Ovary (tissue), 7 donors: ENCODE measurements at regions not wholly inside any gene's neighbourhood (a gene's known extent, or its start where the extent isn't known, plus 50 kb on each side); places are given as distances from the start of the nearest gene placed in this dataset.

Experiments used
- DNase-seq, 5 donors: peaks; one replicate each; pipeline ENCODE4 v3.0.0-alpha.2; 2019 to 2020
- H3K27ac ChIP-seq, 2 donors: fragments of 200-600 bp; one replicate each; pipeline versions ENCODE4 v1.5.1 to v1.8.0; 2019 to 2022
- H3K27me3 ChIP-seq: fragments of 200-600 bp; one replicate; pipeline ENCODE4 v1.8.0; 2022
- H3K36me3 ChIP-seq: fragments of 200-600 bp; sonication (generic); one replicate; pipeline ENCODE4 v1.5.1; 2019
- H3K4me1 ChIP-seq: one replicate; pipeline ENCODE4 v1.8.1; 2013; ENCODE audit warnings: mild to moderate bottlenecking, moderate library complexity; ENCODE audit not compliant: insufficient read depth
- H3K4me3 ChIP-seq: fragments of 200-600 bp; sonication (generic); one replicate; pipeline ENCODE4 v1.5.1; 2017
- H3K9me3 ChIP-seq, 2 donors: fragments of 200-600 bp in 1 of 2; sonication (generic) in 1 of 2; one replicate each; pipeline versions ENCODE4 v1.5.1 to v1.8.1; 2013 to 2019; ENCODE audit warnings: mild to moderate bottlenecking in 1 of 2, moderate library complexity in 1 of 2
- EP300 ChIP-seq: sonication (generic); formaldehyde crosslinking; IDR thresholded peaks from one replicate; pipeline ENCODE4 v1.6.1; 2017; ENCODE audit warnings: antibody characterized with exemption
- POLR2A ChIP-seq: fragments of 450-650 bp; IDR thresholded peaks from one replicate; pipeline ENCODE4 v1.6.1; 2017; ENCODE audit warnings: antibody characterized with exemption, mild to moderate bottlenecking, moderate library complexity
- WGBS, 3 donors: extraction: QIAGEN DNeasy Blood & Tissue Kit in 1 of 3; methylation state at CpG; one replicate each; pipeline versions ENCODE4 v1.1.5 to v1.1.7; 2013 to 2017; 5-methylcytosine and 5-hydroxymethylcytosine counted together
- intact Hi-C, 4 donors: fragments of 100-400 bp; cut with DNase I; formaldehyde crosslinking; loops; one replicate each; pipeline versions ENCODE4 v1.11.0 to v1.15.1; 2022 to 2023
- TF ChIP-seq, protein P1 (sequence below), 3 donors: fragments of 450-650 bp in 2 of 3; fragments of 200-600 bp in 1 of 3; IDR thresholded peaks; one replicate each; pipeline versions ENCODE4 v1.5.1 to v1.8.0; 2016 to 2022; ENCODE audit warnings: antibody characterized with exemption in 3 of 3, mild to moderate bottlenecking in 1 of 3
- donor health status: DM: no; HTN: no; CAD: no; lungs with moderate emphysema.
- donor health status: DM: no; HTN: no; CAD: no.
- donor health status: Bipolar disorder and iron deficiency.
- donor health status: DM: no; HTN: no; CAD: no.
- donor health status: DM: yes; HTN: yes; CAD: no.

DNA sequence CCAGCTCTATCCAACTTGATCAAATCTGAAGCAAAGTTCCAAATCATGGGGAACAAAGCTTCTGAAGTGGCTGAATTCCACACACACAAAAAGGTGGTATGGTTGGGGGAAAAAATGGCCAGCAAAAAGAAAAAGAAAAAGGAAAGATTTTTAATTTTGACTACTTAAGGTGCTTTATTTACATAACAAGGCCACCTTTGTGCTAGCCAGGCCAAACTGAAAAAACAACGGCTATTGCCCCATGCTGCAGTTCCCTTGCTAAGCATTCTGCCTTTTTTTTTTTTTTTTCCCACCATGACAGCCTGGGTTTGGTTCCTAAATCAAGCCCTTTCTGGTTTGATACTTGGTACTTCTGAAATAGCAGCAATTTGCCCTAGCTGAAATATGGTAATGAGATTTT, 66.5 kb upstream of the DAZL start:
- Histone ChIP-seq H3K4me1 (no peaks in the 10 kb centered on the region), H3K4me3 (no peak overlapping the region), H3K27ac (no peak overlapping the region), H3K9me3 (no peaks in the 10 kb centered on the region), H3K27me3 (no peaks in the 10 kb centered on the region), H3K36me3 (no peaks in the 10 kb centered on the region)
- TF ChIP-seq, protein P1, sequence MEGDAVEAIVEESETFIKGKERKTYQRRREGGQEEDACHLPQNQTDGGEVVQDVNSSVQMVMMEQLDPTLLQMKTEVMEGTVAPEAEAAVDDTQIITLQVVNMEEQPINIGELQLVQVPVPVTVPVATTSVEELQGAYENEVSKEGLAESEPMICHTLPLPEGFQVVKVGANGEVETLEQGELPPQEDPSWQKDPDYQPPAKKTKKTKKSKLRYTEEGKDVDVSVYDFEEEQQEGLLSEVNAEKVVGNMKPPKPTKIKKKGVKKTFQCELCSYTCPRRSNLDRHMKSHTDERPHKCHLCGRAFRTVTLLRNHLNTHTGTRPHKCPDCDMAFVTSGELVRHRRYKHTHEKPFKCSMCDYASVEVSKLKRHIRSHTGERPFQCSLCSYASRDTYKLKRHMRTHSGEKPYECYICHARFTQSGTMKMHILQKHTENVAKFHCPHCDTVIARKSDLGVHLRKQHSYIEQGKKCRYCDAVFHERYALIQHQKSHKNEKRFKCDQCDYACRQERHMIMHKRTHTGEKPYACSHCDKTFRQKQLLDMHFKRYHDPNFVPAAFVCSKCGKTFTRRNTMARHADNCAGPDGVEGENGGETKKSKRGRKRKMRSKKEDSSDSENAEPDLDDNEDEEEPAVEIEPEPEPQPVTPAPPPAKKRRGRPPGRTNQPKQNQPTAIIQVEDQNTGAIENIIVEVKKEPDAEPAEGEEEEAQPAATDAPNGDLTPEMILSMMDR (IDR thresholded peaks at IDR 0.05) = no peak
- no peak for TF ChIP-seq EP300
- TF ChIP-seq POLR2A = no peak
- 71 to 84% (median 81%) methylated on average over 1 of the region's 1 CpG for WGBS, 3 donors
- no peak for DNase-seq
- intact Hi-C loops = no loop called here

DNA sequence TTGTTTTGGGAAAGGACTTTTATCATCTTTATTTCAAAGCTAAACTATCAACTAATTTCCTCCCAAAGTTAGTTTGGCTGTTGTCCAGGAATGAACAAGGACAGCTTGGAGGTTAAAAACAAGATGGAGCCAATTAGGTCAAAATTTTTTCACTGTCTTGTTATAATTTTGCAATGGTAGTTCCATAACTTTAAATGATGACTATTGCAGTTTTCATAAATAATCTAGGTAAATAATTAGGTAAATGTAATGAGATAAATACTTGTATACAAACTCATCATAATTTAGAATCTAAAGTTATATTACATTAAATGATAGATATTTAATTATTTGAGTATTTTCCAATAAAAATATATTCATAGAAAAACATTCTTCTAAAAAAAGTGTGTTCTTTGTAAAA, 68.3 kb upstream of the DAZL start:
- no peaks in the 10 kb centered on the region for H3K9me3 ChIP-seq
- intact Hi-C loops = no loop called here

DNA sequence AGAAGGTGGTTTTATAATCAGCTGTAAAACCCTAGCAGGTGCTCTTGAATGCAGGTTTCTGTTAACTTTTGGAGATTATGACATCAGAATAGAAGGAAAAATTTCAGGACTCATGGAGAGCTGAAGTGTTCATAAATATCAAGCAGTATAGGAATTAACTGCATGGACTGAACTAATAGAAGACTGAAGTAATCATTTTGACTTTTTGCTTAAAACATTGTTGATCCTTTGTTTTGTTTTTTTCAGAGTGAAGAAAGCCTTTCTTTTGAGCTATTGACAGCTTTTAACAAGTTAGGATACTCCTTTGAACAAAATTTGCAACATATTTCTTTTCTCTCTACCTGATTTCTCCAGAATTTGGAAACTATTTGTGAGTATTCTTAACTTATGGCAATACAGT, 70.6 kb upstream of the DAZL start:
- no peak for TF ChIP-seq EP300
- H3K4me1 ChIP-seq = no peaks in the 10 kb centered on the region
- no peaks in the 10 kb centered on the region for H3K9me3 ChIP-seq
- no peak overlapping the region for H3K27ac ChIP-seq
- H3K36me3 ChIP-seq = no peaks in the 10 kb centered on the region
- intact Hi-C loops = no loop called here
- DNase-seq = no peak
- H3K27me3 ChIP-seq = no peaks in the 10 kb centered on the region
- no peak overlapping the region for H3K4me3 ChIP-seq

More for the DNA sequence above, 68.3 kb upstream of the DAZL start:
- Histone ChIP-seq H3K27me3 (no peaks in the 10 kb centered on the region), H3K4me3 (no peak overlapping the region), H3K27ac (no peak overlapping the region), H3K4me1 (no peaks in the 10 kb centered on the region), H3K36me3 (no peaks in the 10 kb centered on the region)
- TF ChIP-seq, protein P1 (IDR thresholded peaks at IDR 0.05) = no peak
- TF ChIP-seq POLR2A (no peak), EP300 (no peak)
- DNase-seq = no peak

DNA sequence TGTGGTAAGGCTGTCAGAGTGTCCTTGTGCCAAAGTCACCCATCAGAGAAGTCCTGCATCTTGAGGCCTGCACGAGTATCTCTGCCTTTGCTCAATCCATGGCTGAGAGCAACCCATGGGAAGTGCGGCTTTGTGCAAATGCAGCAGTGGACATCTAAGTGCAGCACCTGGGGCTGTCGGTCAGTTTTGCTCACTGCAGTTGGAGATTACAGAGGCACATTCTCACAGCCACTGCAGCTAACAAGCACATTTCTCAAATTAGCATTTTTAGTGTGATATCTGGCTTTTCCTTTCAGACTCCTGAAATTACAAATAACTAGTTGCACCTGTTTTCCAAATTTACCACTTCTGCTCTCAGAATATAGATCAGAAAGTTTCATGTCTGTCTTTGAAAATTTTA, 81.5 kb upstream of the DAZL start:
- no peaks in the 10 kb centered on the region for H3K27me3 ChIP-seq
- H3K4me3 ChIP-seq = no peak overlapping the region
- H3K36me3 ChIP-seq = no peaks in the 10 kb centered on the region
- no peaks in the 10 kb centered on the region for H3K4me1 ChIP-seq
- intact Hi-C loops = no loop called here
- WGBS, 3 donors = 81 to 83% (median 81%) methylated on average over 3 of the region's 3 CpGs
- H3K9me3 ChIP-seq = no peaks in the 10 kb centered on the region
- TF ChIP-seq, protein P1 (IDR thresholded peaks at IDR 0.05) = no peak
- no peak for TF ChIP-seq POLR2A
- no peak for TF ChIP-seq EP300
- DNase-seq = no peak
- no peak overlapping the region for H3K27ac ChIP-seq

DNA sequence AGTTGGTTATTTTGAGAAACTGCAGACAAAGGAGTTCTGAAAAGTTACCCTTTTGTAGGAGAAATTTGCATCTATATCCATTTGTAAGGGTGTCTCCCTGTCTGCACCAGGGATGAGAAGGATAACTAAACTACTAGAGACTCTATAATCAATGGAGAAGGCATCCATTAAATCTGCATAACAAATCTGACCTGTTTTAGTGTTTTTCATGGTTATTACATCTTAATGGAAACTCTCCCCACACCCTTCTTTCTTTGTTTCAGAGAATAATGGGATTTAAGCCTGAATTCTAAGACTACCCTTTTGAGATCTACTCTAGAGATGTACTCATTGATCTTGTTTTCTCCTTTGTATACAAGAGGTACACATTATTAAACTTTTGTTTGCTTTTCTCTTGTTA, 82.0 kb upstream of the DAZL start:
- intact Hi-C loops = no loop called here
- no peaks in the 10 kb centered on the region for H3K9me3 ChIP-seq
- no peaks in the 10 kb centered on the region for H3K27me3 ChIP-seq
- H3K4me1 ChIP-seq = no peaks in the 10 kb centered on the region
- no peak for DNase-seq
- no peak overlapping the region for H3K4me3 ChIP-seq
- TF ChIP-seq, protein P1 (IDR thresholded peaks at IDR 0.05) = no peak
- TF ChIP-seq EP300 = no peak
- no peak for TF ChIP-seq POLR2A
- no peaks in the 10 kb centered on the region for H3K36me3 ChIP-seq
- H3K27ac ChIP-seq = no peak overlapping the region
